ENCODE measurements at regions not wholly inside any gene's neighbourhood (a gene's known extent, or its start where the extent isn't known, plus 50 kb on each side); places are given as distances from the start of the nearest gene placed in this dataset.

DNA sequence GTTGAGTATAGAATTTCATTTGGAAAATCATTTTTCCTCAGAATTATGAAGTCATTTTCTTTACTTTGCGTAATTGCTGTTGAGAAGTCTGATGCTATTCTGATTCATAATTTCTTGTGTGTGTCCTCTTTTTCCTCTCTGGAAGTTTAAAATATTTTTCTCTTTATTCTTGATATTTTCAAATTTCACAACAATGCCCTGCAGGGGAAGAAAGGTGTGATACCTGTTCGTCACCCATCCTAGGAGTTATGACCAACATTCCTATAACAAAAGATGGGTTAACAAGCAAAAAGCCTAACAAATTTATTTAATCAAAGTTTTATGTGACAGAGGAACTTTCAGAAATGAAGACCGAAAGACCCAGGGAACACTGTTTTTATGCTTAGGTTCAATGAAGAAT, 171.5 kb upstream of the AKIRIN2 start:
- H3K9me3 ChIP-seq = no peaks in the 10 kb centered on the region
- no peak overlapping the region for H3K27ac ChIP-seq
- TF ChIP-seq, protein P1, sequence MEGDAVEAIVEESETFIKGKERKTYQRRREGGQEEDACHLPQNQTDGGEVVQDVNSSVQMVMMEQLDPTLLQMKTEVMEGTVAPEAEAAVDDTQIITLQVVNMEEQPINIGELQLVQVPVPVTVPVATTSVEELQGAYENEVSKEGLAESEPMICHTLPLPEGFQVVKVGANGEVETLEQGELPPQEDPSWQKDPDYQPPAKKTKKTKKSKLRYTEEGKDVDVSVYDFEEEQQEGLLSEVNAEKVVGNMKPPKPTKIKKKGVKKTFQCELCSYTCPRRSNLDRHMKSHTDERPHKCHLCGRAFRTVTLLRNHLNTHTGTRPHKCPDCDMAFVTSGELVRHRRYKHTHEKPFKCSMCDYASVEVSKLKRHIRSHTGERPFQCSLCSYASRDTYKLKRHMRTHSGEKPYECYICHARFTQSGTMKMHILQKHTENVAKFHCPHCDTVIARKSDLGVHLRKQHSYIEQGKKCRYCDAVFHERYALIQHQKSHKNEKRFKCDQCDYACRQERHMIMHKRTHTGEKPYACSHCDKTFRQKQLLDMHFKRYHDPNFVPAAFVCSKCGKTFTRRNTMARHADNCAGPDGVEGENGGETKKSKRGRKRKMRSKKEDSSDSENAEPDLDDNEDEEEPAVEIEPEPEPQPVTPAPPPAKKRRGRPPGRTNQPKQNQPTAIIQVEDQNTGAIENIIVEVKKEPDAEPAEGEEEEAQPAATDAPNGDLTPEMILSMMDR (IDR thresholded peaks at IDR 0.05) = no peak
- TF ChIP-seq POLR2A (IDR thresholded peaks at IDR 0.05) = no peak
- H3K4me1 ChIP-seq = no peaks in the 10 kb centered on the region
- WGBS, 2 donors = 88 to 90% methylated on average over 3 of the region's 3 CpGs
- no peaks in the 10 kb centered on the region for H3K36me3 ChIP-seq
- intact Hi-C loops (cut with DNase I) = no loop called here
- DNase-seq = no peak
- peaks cover 5% of the 10 kb centered on the region for H3K27me3 ChIP-seq
- H3K4me3 ChIP-seq (replicated peaks in 1 of 3) = no peak overlapping the region

DNA sequence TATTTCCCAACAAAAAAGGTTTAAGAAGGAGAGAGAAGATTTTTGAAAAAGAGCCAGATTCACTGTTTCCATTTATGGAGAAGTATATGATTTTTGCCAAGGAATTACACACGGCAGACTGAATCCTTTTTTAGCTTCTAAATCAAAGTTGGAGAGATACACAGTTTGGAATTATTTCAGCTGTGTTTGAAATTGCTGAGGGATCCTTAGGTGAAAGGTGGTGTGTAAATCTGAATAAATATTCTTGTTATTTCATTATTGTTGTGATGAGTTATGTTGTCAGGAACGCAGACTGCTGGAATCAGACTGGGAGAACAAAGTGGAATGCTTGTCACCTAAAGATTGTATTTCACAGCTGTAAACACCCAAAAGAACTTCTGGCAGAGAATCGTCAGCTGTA, 168.5 kb upstream of the AKIRIN2 start:
- WGBS, 2 donors = 43 to 51% methylated on average over 3 of the region's 3 CpGs
- no peak for TF ChIP-seq POLR2A (IDR thresholded peaks at IDR 0.05)
- TF ChIP-seq, protein P1 (IDR thresholded peaks at IDR 0.05) = no peak
- Histone ChIP-seq H3K27ac (no peak overlapping the region), H3K4me1 (no peaks in the 10 kb centered on the region), H3K4me3 (replicated peaks in 1 of 3) (no peak overlapping the region), H3K27me3 (no peaks in the 10 kb centered on the region), H3K9me3 (no peaks in the 10 kb centered on the region), H3K36me3 (no peaks in the 10 kb centered on the region)
- DNase-seq = no peak
- intact Hi-C loops (cut with DNase I) = no loop called here

DNA sequence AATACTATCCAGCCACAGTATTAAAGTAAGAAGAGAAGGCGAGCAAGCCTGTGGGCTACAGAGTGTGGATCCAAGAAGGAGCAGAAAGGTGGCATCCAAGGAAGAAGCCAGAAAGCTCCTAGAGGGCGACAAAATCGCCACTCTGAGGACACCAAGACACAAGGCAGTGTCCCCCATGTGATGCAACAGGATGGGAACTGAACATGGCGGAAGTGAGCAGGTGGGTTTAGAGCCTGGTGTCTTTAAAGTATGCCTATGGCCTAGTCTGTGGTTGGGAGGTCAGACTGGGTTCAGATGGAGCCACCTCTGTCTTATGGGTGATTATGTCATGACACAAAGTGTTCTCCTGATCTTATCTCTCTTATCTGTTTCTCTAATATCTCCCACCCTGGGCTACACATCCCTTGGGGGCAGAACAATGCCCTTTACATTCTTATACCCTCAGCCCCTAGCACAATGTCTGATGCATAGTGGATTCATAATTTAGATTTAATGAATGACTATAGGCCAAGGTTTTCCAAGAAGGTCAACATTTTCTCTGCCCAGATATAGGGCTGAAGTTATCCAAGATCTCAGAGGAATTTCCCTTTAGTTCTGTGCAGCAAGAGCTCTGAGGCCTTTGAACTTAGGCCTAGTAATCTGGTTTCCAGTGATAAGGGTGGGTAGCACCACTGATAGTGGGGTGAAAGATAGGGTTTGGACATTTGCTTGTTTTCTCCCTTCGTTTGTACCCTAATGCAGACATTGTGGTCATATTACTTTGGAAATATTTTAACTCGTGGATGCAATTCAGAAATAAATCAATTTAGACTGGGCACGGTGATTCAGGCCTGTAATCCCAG, 167.3 kb upstream of the AKIRIN2 start:
- Histone ChIP-seq H3K27ac (no peak overlapping the region), H3K9me3 (no peaks in the 10 kb centered on the region), H3K27me3 (no peaks in the 10 kb centered on the region), H3K4me1 (no peaks in the 10 kb centered on the region), H3K4me3 (replicated peaks in 1 of 3) (no peak overlapping the region), H3K36me3 (no peaks in the 10 kb centered on the region)
- WGBS, 2 donors = 82 to 90% methylated on average over 7 of the region's 7 CpGs
- DNase-seq = no peak
- TF ChIP-seq, protein P1 (IDR thresholded peaks at IDR 0.05) = no peak
- TF ChIP-seq POLR2A (IDR thresholded peaks at IDR 0.05) = no peak
- intact Hi-C loops (cut with DNase I) = no loop called here

DNA sequence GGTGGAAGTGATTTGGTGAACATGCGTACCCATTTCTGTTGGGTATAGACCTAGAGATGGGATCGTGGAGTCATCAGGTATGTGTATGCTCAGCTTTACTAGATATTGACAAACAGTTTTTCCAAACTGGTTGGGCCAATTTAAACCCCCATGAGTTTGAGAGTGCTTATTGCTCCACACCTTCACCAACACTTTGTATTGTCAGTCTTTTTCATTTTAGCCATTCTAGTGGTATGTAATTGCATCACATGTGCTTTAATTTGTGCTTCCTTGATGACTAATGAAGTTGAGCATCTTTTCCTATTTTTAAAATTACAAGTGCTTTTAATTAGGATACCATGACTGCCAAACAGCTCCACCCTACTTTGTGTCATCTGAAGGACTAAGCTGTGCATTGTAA, 158.9 kb upstream of the AKIRIN2 start:
- WGBS, 2 donors = 90 to 98% methylated on average over 2 of the region's 2 CpGs

DNA sequence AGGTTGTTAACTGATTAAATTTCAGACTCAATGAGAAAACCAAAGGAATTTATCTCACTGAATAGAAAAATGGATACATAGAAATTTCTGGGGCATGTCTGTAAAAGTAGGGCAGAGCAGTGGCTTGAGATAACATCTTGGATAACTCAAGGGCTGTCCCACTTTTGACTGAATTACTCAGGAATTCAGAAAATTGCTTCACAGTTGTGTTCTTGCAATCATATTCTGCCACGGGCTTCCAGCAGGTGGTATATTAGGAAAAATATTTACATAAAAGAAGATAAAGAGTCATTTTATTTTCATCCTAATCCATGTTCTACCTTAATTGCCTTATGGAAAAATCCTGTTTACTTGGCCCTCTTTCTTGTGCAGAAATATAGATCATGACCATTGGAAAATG, 156.4 kb upstream of the AKIRIN2 start:
- Histone ChIP-seq H3K4me3 (replicated peaks in 1 of 3) (no peak overlapping the region), H3K4me1 (no peaks in the 10 kb centered on the region), H3K27ac (no peak overlapping the region), H3K27me3 (no peaks in the 10 kb centered on the region), H3K9me3 (no peaks in the 10 kb centered on the region), H3K36me3 (no peaks in the 10 kb centered on the region)
- TF ChIP-seq, protein P1 (IDR thresholded peaks at IDR 0.05) = no peak
- no peak for TF ChIP-seq POLR2A (IDR thresholded peaks at IDR 0.05)
- DNase-seq = no peak
- WGBS, 2 donors = 65% methylated on average over 1 of the region's 1 CpG
- intact Hi-C loops (cut with DNase I) = no loop called here

More for the DNA sequence above, 158.9 kb upstream of the AKIRIN2 start:
- no peak for TF ChIP-seq POLR2A (IDR thresholded peaks at IDR 0.05)
- TF ChIP-seq, protein P1 (IDR thresholded peaks at IDR 0.05) = no peak
- no peaks in the 10 kb centered on the region for H3K9me3 ChIP-seq
- intact Hi-C loops (cut with DNase I) = no loop called here
- no peaks in the 10 kb centered on the region for H3K36me3 ChIP-seq
- no peak overlapping the region for H3K4me3 ChIP-seq (replicated peaks in 1 of 3)
- no peaks in the 10 kb centered on the region for H3K27me3 ChIP-seq
- no peaks in the 10 kb centered on the region for H3K4me1 ChIP-seq
- no peak for DNase-seq
- no peak overlapping the region for H3K27ac ChIP-seq

All from thyroid gland (tissue), 4 donors.